CD4-positive, CD25-positive, alpha-beta regulatory T cell (primary cell): ENCODE measurements at regions not wholly inside any gene's neighbourhood (a gene's known extent, or its start where the extent isn't known, plus 50 kb on each side); places are given as distances from the start of the nearest gene placed in this dataset.
A peak's percentile ranks its signal among the peaks of the same experiment; 100 is the strongest.

Experiments used
- ATAC-seq, 2 donors: fragments of 150-1000 bp; cut with Tn5 transposase; one replicate each; pipeline ENCODE4 v1.10.0; 2021; ENCODE audit warnings: low read depth in 2 of 2, moderate number of reproducible peaks in 2 of 2, moderate library complexity in 1 of 2
- DNase-seq, 3 donors: peaks; one replicate each; pipeline versions ENCODE4 v3.0.0 to v3.0.0-alpha.2; 2012 to 2022; ENCODE audit warnings: mixed read lengths in 1 of 3
- H3K27ac ChIP-seq: one replicate; pipeline ENCODE4 v1.7.0; 2013; ENCODE audit warnings: mild to moderate bottlenecking, low read length; ENCODE audit not compliant: insufficient read depth, poor library complexity, severe bottlenecking
- H3K27me3 ChIP-seq: one replicate; pipeline ENCODE4 v1.7.0; 2013; ENCODE audit warnings: low read length; ENCODE audit not compliant: control insufficient read depth, insufficient read depth
- H3K36me3 ChIP-seq: one replicate; pipeline ENCODE4 v1.7.0; 2013; ENCODE audit warnings: mild to moderate bottlenecking, low read length, moderate library complexity; ENCODE audit not compliant: control insufficient read depth, insufficient read depth
- H3K4me1 ChIP-seq: 2 replicates; pipeline ENCODE4 v1.7.0; 2013; ENCODE audit warnings: mild to moderate bottlenecking, low read length; ENCODE audit not compliant: insufficient read depth, control insufficient read depth, poor library complexity, severe bottlenecking
- H3K4me3 ChIP-seq: one replicate; pipeline ENCODE4 v1.7.0; 2013; ENCODE audit warnings: low read depth, mild to moderate bottlenecking, low read length, moderate library complexity
- H3K9me3 ChIP-seq, 2 experiments: 1 replicate in 1 of 2; 2 replicates in 1 of 2; pipeline ENCODE4 v1.7.0; 2013; ENCODE audit warnings: low read length in 2 of 2, mild to moderate bottlenecking in 1 of 2, moderate library complexity in 1 of 2; ENCODE audit not compliant: control insufficient read depth in 2 of 2
- H3K27ac Mint-ChIP-seq, 3 donors: one replicate each; pipeline ENCODE4 v1.8.0; 2020 to 2022; ENCODE audit warnings: mild to moderate bottlenecking in 3 of 3, mixed read lengths in 3 of 3, moderate library complexity in 2 of 3
- H3K27me3 Mint-ChIP-seq: one replicate; pipeline ENCODE4 v1.8.0; 2022; ENCODE audit warnings: mild to moderate bottlenecking, mixed read lengths
- H3K36me3 Mint-ChIP-seq: one replicate; pipeline ENCODE4 v1.8.0; 2020; ENCODE audit warnings: mixed read lengths
- H3K4me1 Mint-ChIP-seq, 4 donors: one replicate each; pipeline ENCODE4 v1.8.0; 2020 to 2022; ENCODE audit warnings: mixed read lengths in 4 of 4, mild to moderate bottlenecking in 1 of 4
- H3K4me3 Mint-ChIP-seq, 4 donors: one replicate each; pipeline ENCODE4 v1.8.0; 2020 to 2022; ENCODE audit warnings: mild to moderate bottlenecking in 4 of 4, mixed read lengths in 4 of 4, moderate library complexity in 3 of 4
- H3K9me3 Mint-ChIP-seq, 7 donors: one replicate each; pipeline ENCODE4 v1.8.0; 2020 to 2022; ENCODE audit warnings: mixed read lengths in 7 of 7, mild to moderate bottlenecking in 3 of 7, moderate library complexity in 2 of 7

DNA sequence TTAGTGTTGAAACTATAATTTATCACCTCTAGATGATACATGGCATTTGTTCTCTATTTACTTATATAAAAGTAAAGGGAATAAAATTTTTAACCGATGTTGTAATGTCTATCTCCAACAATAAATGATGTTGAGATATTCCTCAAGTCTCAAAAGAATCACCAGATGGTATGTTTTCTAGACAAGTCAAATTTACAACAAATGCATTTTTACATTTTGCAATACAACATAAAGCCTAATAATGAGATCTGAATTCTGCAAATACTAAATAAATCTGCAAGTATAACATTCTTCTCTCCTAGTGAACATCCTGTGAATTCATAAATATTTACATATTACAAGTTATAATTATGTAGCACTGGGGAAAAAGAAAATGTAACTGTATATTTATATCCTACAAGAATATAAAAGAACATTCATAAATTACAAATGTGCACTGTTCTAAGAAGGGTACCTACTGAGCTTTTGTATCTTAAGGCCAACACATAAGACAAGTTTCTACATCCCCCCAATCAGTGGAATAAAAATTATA, 1504.4 kb upstream of the ZEB2 start:
- H3K27me3 Mint-ChIP-seq, result no peaks in the 10 kb centered on the region
- H3K4me1 Mint-ChIP-seq, result no peaks in the 10 kb centered on the region
- H3K27ac ChIP-seq, result no peak overlapping the region
- H3K4me3 ChIP-seq, result no peak overlapping the region
- no peak overlapping the region for H3K4me3 Mint-ChIP-seq
- ATAC-seq (no peak), DNase-seq (no peak)
- H3K4me1 ChIP-seq, result no peaks in the 10 kb centered on the region
- H3K9me3 Mint-ChIP-seq, result peaks cover 0 to 13% (median 5%) of the 10 kb centered on the region in 7 donors
- H3K9me3 ChIP-seq, result no peaks in the 10 kb centered on the region
- no peaks in the 10 kb centered on the region for H3K27me3 ChIP-seq
- H3K36me3 ChIP-seq, result no peaks in the 10 kb centered on the region
- no peak overlapping the region for H3K27ac Mint-ChIP-seq
- H3K36me3 Mint-ChIP-seq, result no peaks in the 10 kb centered on the region

DNA sequence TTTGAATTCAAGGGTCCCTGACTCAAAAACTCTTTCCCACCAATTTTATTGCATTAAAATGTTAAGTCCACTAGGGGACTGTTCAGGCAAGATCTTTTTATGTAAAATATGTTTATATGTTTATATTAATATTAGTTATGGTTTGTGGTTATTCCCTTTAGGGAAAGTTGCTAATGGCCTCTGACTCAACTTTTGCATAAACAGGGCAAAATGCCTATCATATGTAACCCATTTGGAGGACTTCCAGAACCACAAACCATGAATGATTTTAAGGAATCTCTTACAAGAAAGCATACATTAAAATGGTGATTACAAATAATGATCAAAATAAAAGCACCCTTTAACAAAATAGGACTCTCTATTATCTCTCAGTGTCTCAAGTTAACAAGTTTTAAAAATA, 1484.5 kb upstream of the ZEB2 start:
- ATAC-seq (no peak), DNase-seq (no peak)
- Mint-ChIP-seq H3K27me3 (no peaks in the 10 kb centered on the region), H3K4me3 (no peak overlapping the region), H3K9me3 (peaks cover 0 to 14% (median 6%) of the 10 kb centered on the region in 7 donors), H3K27ac (no peak overlapping the region), H3K36me3 (no peaks in the 10 kb centered on the region), H3K4me1 (no peaks in the 10 kb centered on the region)
- H3K9me3 ChIP-seq, result no peaks in the 10 kb centered on the region
- H3K27me3 ChIP-seq, result no peaks in the 10 kb centered on the region
- no peaks in the 10 kb centered on the region for H3K4me1 ChIP-seq
- no peaks in the 10 kb centered on the region for H3K36me3 ChIP-seq
- no peak overlapping the region for H3K4me3 ChIP-seq
- H3K27ac ChIP-seq, result no peak overlapping the region

DNA sequence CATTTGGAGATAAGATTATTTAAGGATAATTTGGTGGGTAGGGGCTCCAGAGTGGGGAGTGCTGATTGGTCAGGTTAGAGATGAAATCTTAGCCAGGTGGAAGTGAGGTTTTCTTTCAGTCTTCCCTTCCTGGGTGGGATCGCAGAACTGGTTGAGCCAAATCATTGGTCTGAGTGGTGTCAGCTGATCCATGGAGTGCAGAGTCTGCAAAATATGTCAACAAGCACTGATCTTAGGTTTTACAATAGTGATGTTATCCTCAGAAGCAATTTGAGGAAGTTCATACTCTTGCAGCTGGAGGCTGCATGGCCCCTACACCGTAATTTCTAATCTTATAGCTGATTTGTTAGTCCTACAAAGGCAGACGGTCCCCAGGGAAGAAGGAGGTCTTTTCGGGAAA, 1483.4 kb upstream of the ZEB2 start:
- H3K4me1 Mint-ChIP-seq, result no peaks in the 10 kb centered on the region
- no peaks in the 10 kb centered on the region for H3K4me1 ChIP-seq
- H3K27me3 Mint-ChIP-seq, result no peaks in the 10 kb centered on the region

DNA sequence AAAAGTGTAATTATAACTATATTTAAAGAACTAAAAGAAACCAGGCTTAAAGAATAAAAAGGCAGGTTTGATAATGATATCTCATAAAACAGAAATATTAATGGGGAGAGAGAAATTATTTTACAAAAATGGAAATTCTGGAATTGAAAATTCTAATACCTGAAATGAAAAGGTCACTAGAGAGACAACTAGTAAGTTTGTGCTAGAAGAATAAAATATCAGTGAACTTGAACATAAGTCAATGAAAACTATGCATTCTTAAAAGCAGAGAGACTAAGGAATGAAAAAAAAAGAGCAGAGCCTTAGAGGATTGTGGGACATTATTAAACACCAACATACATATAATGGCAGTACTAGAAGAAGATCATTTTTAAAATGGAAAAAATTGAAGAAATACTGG, 1475.0 kb upstream of the ZEB2 start:
- Histone ChIP-seq H3K4me3 (no peak overlapping the region), H3K27me3 (no peaks in the 10 kb centered on the region), H3K9me3 (peaks cover 2 to 6% of the 10 kb centered on the region in 2 experiments), H3K27ac (no peak overlapping the region), H3K36me3 (no peaks in the 10 kb centered on the region), H3K4me1 (no peaks in the 10 kb centered on the region)
- H3K9me3 Mint-ChIP-seq, result peaks cover 0 to 26% (median 8%) of the 10 kb centered on the region in 7 donors
- ATAC-seq, result no peak
- H3K27ac Mint-ChIP-seq, result no peak overlapping the region
- no peaks in the 10 kb centered on the region for H3K4me1 Mint-ChIP-seq
- DNase-seq, result no peak
- H3K27me3 Mint-ChIP-seq, result no peaks in the 10 kb centered on the region
- no peak overlapping the region for H3K4me3 Mint-ChIP-seq
- H3K36me3 Mint-ChIP-seq, result peaks cover 3% of the 10 kb centered on the region

More for the DNA sequence above, 1483.4 kb upstream of the ZEB2 start:
- Mint-ChIP-seq H3K9me3 (peaks cover 0 to 14% (median 6%) of the 10 kb centered on the region in 7 donors), H3K4me3 (no peak overlapping the region), H3K27ac (no peak overlapping the region), H3K36me3 (no peaks in the 10 kb centered on the region)
- H3K9me3 ChIP-seq, result no peaks in the 10 kb centered on the region
- ATAC-seq (no peak), DNase-seq (no peak)
- H3K27me3 ChIP-seq, result no peaks in the 10 kb centered on the region
- no peak overlapping the region for H3K27ac ChIP-seq
- H3K36me3 ChIP-seq, result no peaks in the 10 kb centered on the region
- H3K4me3 ChIP-seq, result no peak overlapping the region

DNA sequence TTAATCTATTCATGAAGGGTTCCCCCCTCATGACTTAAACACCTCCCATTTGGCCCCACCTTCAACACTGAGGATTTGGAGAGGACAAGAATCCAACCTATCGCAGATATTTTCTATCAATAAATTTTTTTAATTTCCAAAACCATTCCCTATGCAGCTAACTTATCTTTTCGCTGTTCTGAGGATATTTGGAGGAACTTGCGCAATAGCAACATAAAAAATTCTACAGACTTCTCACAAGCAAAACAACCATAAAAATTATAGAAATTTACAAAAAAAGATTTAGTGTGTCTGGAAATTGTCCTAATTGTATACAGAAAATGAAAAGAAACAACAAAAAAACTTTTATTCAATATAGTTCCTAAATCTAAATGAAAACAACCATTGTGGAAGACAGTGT, 1472.7 kb upstream of the ZEB2 start:
- no peak for ATAC-seq
- Histone ChIP-seq H3K27me3 (no peaks in the 10 kb centered on the region), H3K36me3 (no peaks in the 10 kb centered on the region), H3K4me3 (no peak overlapping the region), H3K4me1 (no peaks in the 10 kb centered on the region), H3K9me3 (peaks cover 2 to 6% of the 10 kb centered on the region in 2 experiments), H3K27ac (no peak overlapping the region)
- Mint-ChIP-seq H3K27ac (no peak overlapping the region), H3K4me1 (no peaks in the 10 kb centered on the region), H3K9me3 (peaks cover 0 to 28% (median 4%) of the 10 kb centered on the region in 7 donors), H3K4me3 (peak overlapping the region in 1 of 4 donors; percentile 43), H3K27me3 (no peaks in the 10 kb centered on the region), H3K36me3 (peaks cover 3% of the 10 kb centered on the region)
- DNase-seq, result no peak

DNA sequence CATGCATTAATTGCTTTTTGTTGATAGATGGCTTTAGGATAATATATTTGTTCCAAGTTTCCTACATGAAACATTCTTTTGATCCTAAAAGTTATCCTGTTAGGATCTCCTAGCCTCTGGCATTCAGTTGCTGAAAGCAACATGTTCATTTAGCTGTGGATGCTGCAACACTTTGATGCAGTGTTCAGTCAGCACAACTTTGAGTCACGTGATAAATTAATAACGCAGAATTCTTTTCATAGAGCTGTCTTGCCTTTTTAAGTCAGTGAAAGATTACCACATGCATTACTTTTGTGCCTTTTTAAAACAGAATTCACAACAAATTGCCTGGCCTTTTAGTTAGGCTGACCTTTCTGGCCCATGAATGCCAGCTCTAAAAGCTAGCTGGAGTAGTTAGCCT, 1467.9 kb upstream of the ZEB2 start:
- Mint-ChIP-seq H3K4me1 (no peaks in the 10 kb centered on the region), H3K27ac (no peak overlapping the region), H3K9me3 (peaks cover 0 to 12% (median 2%) of the 10 kb centered on the region in 7 donors), H3K4me3 (no peak overlapping the region), H3K27me3 (no peaks in the 10 kb centered on the region), H3K36me3 (no peaks in the 10 kb centered on the region)
- no peak for ATAC-seq
- Histone ChIP-seq H3K27me3 (no peaks in the 10 kb centered on the region), H3K4me1 (no peaks in the 10 kb centered on the region), H3K4me3 (no peak overlapping the region), H3K27ac (no peak overlapping the region), H3K9me3 (peaks cover 0 to 1% of the 10 kb centered on the region in 2 experiments), H3K36me3 (no peaks in the 10 kb centered on the region)
- no peak for DNase-seq

DNA sequence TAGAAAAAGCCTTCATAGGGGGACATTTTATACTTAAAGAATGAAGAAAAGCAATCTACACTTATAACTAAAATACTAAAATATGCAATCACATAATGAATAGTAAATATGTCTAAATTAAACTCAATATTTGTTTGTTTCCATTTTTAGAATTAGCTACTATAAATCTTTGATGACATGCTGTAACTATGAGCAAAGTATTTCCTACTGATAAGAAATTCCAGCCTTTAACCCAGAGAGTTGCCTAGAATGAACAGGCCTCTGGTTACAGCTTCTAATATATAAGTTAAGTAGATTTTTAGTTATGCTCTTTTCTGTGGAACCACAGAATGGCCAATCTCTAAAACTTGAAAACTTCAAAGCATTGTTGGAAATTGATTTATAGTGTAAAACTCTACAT, 1465.6 kb upstream of the ZEB2 start:
- H3K4me3 Mint-ChIP-seq, result no peak overlapping the region
- DNase-seq (no peak), ATAC-seq (no peak)
- H3K4me3 ChIP-seq, result no peak overlapping the region
- no peaks in the 10 kb centered on the region for H3K4me1 Mint-ChIP-seq
- no peaks in the 10 kb centered on the region for H3K9me3 ChIP-seq
- no peaks in the 10 kb centered on the region for H3K4me1 ChIP-seq
- H3K27ac ChIP-seq, result no peak overlapping the region
- H3K36me3 ChIP-seq, result no peaks in the 10 kb centered on the region
- H3K27me3 Mint-ChIP-seq, result no peaks in the 10 kb centered on the region
- H3K9me3 Mint-ChIP-seq, result peaks cover 0 to 7% (median 2%) of the 10 kb centered on the region in 7 donors
- no peaks in the 10 kb centered on the region for H3K27me3 ChIP-seq
- no peak overlapping the region for H3K27ac Mint-ChIP-seq
- H3K36me3 Mint-ChIP-seq, result no peaks in the 10 kb centered on the region

DNA sequence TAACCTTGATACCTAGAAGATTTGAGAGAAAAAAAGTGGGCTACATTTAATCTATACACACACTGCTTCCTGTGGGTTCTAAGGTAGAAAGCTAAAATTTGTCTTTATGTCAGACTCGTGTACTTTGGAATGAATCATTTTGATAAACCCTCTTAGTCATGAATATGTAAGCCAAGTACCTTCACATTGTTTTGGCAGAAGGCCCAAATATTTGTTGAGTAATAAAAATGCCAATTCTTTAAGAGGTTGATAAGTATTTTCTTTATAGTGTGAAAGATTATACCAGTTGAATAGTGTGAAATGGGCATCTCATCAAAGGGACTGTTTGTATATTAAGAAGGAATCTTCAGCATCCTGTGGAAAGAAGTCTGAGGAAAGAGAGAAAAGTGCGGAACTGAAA, 1464.7 kb upstream of the ZEB2 start:
- no peak overlapping the region for H3K4me3 ChIP-seq
- H3K4me1 ChIP-seq, result no peaks in the 10 kb centered on the region
- H3K27ac ChIP-seq, result no peak overlapping the region
- Mint-ChIP-seq H3K27ac (peak overlapping the region in 1 of 3 donors; percentile 40), H3K27me3 (no peaks in the 10 kb centered on the region), H3K36me3 (no peaks in the 10 kb centered on the region), H3K4me3 (no peak overlapping the region), H3K9me3 (peaks cover 0 to 6% (median 3%) of the 10 kb centered on the region in 7 donors), H3K4me1 (no peaks in the 10 kb centered on the region)
- no peaks in the 10 kb centered on the region for H3K36me3 ChIP-seq
- DNase-seq (no peak), ATAC-seq (no peak)
- H3K27me3 ChIP-seq, result no peaks in the 10 kb centered on the region
- no peaks in the 10 kb centered on the region for H3K9me3 ChIP-seq
